PC-9 (cell line): ENCODE measurements at regions not wholly inside any gene's neighbourhood (a gene's known extent, or its start where the extent isn't known, plus 50 kb on each side); places are given as distances from the start of the nearest gene placed in this dataset.

ENCODE experiments used
- EZH2 ChIP-seq: fragments of 200-600 bp; sonication (generic); IDR thresholded peaks from 2 replicates; pipeline ENCODE4 v1.8.0; 2017; ENCODE audit warnings: antibody characterized with exemption, low read depth
- TF ChIP-seq, protein P1 (sequence below): fragments of 200-600 bp; sonication (generic); conservative IDR thresholded peaks from 2 replicates; pipeline ENCODE4 v1.6.1; 2017; ENCODE audit warnings: mixed run types, antibody characterized with exemption, mild to moderate bottlenecking, moderate library complexity

DNA sequence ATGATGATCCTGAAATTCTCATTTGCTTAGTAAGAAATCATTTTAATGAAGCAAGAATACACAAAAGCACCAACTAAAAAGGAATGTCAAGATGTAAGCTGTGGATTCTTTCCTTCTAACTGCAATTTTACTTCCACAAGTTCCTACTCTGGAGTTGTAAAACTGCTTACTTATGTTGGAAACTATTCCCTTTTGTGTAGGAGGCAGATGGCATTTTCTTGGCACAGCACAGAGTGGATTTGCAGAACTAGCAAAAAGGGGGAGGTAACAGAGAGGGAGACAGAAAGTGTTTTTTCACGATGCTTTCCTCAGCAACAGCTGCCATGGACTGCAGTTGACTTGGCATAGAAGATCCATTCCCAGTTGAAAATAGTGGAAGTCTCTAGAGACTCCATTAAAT, 1112.0 kb upstream of the RAG2 start:
- TF ChIP-seq, protein P1, sequence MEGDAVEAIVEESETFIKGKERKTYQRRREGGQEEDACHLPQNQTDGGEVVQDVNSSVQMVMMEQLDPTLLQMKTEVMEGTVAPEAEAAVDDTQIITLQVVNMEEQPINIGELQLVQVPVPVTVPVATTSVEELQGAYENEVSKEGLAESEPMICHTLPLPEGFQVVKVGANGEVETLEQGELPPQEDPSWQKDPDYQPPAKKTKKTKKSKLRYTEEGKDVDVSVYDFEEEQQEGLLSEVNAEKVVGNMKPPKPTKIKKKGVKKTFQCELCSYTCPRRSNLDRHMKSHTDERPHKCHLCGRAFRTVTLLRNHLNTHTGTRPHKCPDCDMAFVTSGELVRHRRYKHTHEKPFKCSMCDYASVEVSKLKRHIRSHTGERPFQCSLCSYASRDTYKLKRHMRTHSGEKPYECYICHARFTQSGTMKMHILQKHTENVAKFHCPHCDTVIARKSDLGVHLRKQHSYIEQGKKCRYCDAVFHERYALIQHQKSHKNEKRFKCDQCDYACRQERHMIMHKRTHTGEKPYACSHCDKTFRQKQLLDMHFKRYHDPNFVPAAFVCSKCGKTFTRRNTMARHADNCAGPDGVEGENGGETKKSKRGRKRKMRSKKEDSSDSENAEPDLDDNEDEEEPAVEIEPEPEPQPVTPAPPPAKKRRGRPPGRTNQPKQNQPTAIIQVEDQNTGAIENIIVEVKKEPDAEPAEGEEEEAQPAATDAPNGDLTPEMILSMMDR, result no peak
- TF ChIP-seq EZH2, result no peak
